ENCODE measurements at regions not wholly inside any gene's neighbourhood (a gene's known extent, or its start where the extent isn't known, plus 50 kb on each side); places are given as distances from the start of the nearest gene placed in this dataset.
"Not testable (repeated sequence)": the region's sequence is repeated elsewhere in the genome, so short reads cannot be mapped to it uniquely, and the experiment has no call there.

DNA sequence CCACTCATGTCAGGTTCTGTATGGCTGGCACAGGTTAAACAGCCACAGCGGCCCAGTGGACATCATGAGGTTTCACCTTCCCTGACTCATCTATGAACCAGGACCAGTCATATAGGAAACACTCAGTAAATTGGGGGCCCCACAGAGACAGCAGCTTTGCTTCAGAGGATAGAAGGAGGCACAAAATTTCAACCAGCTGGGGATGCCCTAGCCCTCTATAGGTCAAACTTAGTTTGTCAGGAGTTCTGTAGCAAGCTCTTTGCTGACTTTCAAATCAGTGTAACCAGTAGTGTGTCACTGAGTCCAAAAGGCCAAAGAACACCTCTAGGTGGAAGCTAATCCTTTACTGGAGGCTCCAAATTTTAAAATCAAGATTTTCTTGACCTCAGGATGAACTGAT, 4157.8 kb upstream of the TPTE start:
- intact Hi-C loops (cut with micrococcal nuclease); DNase-seq; ATAC-seq: not testable (repeated sequence)

GRCh38 chr21:6368824-6369223, 4152.6 kb upstream of the TPTE start:
- peak; percentile 13 for DNase-seq
- intact Hi-C loops (cut with micrococcal nuclease); ATAC-seq: not testable (repeated sequence)

- ATAC-seq; intact Hi-C loops (cut with micrococcal nuclease): not testable (repeated sequence)
These were observed 4148.1 kb upstream of the TPTE start for GRCh38 chr21:6373253-6373652.

DNA sequence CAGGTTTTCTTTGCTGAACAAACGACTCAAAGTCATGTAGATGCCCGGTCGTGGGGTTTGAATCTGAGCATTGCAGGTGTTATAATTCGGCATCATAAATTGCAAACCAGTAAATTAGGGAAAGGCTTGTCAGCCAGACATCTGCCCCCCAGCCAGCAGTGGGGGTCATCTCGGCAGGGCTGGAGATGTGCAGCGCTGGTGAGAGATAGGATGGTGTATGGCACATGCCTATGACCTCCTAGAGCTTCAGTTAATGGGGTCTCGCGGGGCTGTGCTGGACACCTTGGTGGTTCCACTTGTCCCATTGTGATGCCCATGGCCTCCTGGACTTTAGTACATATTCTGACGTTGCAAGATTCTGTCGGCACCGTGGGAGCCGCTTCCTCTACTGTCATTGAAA, 4147.2 kb upstream of the TPTE start:
- ATAC-seq; intact Hi-C loops (cut with micrococcal nuclease): not testable (repeated sequence)
- peak; percentile 48 for DNase-seq

More at GRCh38 chr21:6373253-6373652, 4148.1 kb upstream of the TPTE start:
- not testable (repeated sequence) for DNase-seq

DNA sequence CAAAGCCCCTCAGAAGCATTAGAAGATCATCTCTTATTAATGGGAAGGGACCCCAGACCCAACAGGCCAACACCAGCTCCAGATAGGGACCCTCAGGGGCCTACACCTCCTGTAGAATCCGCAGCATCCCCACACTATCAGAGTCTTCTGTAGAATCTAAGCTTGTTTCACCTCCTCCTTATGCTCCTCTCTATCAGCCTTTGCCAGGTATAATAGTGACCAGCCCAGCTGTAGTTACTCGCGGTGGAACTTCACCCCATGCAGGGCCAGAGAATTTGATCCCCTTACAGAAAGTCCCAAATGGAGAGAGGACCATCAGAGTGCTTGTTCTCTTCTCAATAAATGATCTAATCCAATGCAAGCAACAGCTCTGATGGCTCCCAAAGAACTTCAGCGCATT, 4146.5 kb upstream of the TPTE start:
- intact Hi-C loops (cut with micrococcal nuclease); ATAC-seq: not testable (repeated sequence)
- DNase-seq = peak; percentile 9

GRCh38 chr21:6375776-6376175, 4145.6 kb upstream of the TPTE start:
- DNase-seq; ATAC-seq; intact Hi-C loops (cut with micrococcal nuclease): not testable (repeated sequence)

DNA sequence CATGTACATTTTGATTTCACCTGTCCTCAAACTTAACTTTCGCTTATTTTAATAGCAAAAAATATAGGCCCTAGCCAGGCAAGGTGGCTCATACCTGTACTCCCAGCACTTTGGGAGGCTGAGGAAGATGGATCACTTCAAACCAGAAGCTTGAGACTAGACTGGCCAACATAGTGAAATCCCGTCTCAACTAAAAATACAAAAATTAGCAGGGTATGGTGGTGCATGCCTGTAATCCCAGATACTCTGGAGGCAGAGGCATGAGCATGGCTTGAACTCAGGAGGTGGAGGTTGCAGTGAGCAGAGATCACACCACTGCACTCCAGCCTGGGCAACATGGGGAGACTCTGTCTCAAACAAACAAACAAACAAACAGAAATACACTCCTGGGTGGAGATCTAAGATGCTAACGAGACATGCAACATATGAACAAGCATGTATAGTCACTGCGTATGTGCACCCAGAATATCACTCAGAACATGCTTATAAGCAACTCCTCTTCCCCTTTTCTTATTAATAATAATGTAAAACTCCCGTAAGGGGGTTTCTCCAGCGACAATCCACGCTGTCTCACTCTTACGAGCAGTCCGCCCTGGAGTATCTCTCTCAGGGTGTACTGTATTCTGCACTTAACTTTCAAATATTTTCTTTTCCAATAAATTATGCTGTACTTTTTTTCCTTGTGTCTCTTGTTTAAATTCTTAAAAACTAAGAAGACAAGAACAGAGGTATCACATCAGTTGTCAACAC, 4144.9 kb upstream of the TPTE start:
- intact Hi-C loops (cut with micrococcal nuclease); ATAC-seq; DNase-seq: not testable (repeated sequence)
